Right forelimb (tissue), 1 donor: ENCODE measurements at regions not wholly inside any gene's neighbourhood (a gene's known extent, or its start where the extent isn't known, plus 50 kb on each side); places are given as distances from the start of the nearest gene placed in this dataset.

Experiments used
- DNase-seq: peaks from one replicate; pipeline ENCODE4 v3.0.0-alpha.2; 2018

DNA sequence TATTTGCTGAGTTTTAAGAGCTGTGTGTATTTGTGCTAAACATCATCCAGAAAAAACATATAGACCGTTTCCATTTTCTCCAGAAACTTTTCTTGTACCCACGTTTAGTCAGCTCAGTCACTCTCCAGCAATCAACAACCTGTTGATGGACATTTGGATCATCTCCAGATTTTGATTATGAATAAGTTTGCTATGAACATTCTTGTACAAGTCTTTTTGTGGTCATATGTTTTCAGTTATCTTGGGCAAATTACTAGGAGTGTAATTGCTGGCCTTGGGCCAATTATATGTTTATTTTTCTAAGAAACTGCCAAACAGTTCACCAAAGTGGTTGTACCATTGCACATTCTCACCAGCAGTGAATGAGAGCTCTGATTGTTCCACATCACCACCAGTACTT lies 221.8 kb downstream of the CENPF start:
- no peak for DNase-seq

DNA sequence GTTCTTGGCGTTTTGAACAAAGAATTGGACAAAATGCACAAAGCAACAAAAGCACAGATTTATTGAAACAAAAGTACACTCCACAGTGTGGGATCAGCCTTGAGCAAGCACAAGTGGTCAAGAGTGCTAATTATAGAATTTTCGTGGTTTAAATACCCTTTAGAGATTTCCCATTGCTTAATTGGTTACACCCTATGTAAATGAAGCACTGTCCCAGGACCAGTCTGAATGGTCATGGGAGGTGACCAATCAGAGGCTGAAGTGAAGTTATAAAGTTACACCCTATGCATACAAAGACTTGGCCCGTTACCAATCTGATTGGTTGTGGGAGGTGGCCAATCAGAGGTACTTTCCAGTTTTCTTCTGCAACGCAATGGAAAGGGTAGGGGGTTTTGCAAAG lies 223.6 kb downstream of the CENPF start:
- no peak for DNase-seq

DNA sequence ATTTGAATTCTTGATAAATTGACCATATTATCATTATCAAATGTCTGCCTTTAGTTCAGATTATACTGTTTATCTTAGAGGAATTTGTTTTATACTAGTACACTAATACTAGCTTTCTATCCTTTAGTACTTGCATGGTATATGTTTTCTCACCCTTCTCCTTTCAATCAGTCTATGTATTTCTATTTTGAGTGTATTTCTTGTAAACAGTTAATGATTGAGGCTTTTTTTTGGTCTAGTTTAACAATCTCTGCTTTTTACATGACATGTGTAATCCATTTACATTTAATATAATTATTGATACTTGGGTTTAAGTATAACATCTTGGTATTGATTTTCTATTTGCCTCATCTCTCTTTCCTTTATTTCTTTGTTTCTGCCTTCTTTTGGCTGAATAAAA lies 224.9 kb downstream of the CENPF start:
- DNase-seq, result no peak

DNA sequence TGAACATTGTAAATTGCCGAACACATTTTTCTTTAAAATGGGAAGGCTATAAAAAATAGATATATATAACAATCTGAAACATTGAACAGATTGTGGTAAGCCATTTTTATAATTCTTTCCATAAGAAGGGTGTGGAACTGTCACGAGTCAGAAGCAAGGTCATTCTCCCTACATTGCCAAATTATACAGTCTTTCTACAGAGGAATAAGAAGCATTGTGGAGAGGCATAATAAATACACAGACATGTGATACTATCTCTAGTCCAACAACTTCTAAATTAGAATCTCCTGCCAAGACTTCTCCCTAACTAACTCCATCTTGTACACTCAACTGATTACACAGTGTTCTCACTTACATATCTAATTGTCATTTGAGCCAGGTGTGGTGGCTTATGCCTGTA lies 227.9 kb downstream of the CENPF start:
- DNase-seq, result no peak

DNA sequence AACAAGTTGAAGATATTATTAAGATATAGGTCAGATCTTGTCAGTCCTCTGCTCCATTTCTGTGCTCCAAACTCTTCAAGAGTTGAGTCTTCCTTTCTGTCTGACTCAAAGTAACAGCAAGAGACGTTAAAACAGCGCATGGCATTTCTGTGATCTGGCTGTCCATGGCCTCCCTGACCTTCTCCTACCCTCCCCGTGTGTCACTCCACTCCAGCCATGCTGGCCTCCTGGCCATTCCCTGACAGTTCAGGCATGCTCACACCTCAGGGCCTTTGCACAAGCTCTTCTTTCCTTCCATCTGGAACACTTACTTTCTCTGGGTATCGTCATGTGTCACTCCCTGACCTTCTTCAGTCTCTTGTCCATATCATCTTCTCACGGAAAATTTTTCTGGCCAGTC lies 229.0 kb downstream of the CENPF start:
- DNase-seq, result no peak

DNA sequence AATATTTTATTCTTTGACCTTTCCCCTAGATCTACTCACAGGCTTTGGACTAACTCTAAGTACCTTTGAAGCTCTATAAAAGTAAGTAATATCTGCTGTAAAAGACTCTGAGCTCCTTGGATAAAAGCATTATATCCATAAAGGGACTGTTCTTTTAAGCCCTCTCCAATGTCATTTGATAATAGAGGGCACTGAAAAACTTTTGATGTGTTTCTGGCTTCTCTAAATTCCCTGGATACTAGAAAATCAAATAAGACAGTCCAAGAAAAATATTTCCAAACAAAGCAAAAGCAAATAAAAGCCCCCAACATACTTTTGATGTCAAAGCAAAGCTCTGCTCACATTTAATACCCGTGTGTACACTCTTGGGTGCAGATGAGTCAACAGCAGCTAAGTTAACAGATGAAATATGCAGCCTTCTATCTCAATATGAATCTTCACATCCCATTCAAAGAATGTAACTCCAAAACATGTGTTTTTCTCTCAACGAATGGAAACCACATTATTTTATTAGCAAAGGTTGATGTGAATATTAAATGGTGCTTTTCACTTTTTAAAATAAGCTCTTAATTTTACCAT lies 230.3 kb downstream of the CENPF start:
- DNase-seq, result no peak

DNA sequence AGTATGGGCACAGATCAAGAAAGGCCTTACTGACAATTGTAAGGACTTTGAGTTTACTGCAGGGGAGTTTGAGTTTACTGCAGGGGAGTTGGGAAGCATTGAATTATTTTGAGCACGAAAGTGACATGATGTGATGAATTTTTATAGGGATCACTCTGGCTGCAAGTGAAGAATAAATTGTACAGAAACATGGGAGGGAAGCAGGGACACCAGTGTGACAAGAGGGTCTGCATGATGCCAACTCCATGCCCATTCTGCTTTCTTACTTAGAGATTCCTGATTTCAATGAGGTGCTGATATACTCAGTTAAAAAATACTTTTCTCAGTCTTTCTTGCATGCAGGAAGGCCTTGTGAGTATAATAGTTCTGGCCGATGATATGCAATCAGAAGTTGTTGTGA lies 234.4 kb downstream of the CENPF start:
- no peak for DNase-seq

DNA sequence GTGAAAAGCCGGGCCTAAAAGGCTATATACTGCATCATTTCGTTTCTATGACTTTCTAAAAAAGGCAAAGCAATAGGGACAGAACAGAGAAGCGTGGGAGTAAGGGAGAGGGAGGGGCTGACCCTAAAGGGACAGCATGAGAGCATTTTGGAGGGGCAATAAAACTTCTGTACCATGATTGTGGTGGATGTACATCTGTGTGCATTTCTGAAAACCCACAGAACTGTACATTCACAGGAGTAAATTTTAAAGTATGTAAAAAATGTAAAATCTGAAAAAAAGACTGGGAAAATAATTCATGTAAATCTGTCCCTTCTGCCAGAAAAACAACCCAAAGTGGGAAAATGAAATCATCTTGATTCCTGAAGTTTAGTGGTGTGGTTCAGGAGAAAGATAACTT lies 235.4 kb downstream of the CENPF start:
- no peak for DNase-seq

DNA sequence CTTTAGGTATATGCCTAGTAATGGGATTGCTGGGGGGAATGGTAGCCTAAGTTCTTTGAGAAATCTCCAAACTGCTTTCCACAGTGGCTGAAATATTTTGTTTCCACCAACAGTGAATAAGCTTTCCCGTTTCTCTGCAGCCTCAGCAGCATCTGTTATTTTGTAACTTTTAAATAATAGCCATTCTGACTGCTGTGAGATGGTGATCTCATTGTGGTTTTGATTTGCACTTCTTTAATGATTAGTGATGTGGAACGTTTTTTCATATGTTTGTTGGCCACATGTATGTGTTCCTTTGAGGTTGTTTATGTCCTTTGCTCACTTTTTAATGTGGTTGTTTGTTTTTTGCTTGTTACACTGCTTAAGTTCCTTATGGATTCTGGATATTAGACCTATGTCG lies 237.4 kb downstream of the CENPF start:
- DNase-seq, result no peak

DNA sequence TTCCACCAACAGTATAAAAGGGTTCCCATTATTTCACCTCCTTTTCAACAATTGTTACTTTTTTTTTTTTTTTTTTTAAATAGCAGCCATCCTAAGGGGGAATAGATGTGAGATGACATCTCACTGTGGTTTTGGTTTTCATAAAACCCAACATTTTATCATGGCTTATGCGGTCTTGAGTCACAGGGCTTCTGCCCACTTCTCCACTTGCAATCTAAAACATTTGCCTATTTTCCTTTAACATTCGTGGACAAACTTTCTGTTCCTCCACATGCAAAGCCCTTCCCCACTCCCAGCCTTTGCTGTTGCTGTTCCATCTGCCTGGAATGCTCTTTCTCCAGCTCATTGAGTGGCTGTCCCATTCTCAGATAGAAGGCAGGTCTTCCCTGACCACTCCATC lies 239.7 kb upstream of the KCNK2 start:
- DNase-seq, result no peak

DNA sequence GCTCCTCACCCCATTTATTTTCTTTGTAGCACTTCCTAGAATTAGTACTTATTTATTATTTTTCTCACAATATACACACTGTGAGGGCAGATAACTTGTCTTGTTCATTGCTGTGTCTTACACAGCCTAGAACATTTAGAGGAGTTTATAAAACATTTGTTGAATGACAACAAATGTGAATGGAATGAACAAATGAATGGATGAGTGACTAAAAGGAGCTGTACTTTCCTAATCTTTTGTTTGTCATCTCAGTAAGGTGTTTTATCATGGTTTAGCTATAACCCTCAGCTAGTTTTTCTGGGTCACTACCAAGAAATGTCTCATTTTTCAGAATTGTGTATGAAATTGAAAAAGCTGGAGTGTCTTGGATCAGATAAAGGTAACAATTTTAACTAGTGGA lies 239.3 kb upstream of the KCNK2 start:
- DNase-seq, result no peak

DNA sequence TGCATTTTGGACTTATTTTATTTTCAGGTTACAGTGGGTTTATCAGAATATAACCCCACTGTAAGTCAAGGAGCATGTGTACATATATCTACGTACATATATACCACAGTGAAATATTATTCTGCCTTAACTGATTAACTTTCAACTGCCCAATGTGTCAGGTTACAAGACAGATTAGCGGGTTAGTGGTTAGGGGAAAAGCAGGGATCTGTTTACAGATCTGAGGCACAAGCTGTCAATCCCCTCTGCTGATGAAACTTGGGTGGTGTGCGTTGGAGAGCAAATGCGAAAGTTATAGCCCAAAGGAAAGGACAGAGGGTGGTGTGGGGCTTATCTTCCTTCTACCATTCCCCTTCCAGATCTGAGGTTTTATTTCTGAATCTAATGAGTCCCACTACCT lies 238.2 kb upstream of the KCNK2 start:
- no peak for DNase-seq

DNA sequence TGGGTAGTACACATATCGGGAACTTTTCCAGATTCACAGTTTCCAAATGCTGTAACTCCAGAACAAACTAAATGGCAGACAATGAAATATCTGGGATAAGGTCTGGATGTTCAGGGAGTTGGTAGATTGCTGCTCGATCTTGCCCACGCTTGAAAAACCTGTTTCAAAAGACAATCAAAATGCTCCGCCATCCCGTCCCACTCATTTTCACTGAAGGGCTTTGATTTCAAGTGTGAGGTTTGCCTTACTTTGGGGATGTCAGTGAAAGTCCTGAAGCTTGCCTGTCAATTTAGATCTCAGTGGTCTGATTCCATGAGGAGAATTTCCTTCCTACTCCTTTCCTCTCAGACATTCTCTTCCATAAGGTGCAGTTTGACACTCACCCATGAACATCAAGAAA lies 236.3 kb upstream of the KCNK2 start:
- no peak for DNase-seq

DNA sequence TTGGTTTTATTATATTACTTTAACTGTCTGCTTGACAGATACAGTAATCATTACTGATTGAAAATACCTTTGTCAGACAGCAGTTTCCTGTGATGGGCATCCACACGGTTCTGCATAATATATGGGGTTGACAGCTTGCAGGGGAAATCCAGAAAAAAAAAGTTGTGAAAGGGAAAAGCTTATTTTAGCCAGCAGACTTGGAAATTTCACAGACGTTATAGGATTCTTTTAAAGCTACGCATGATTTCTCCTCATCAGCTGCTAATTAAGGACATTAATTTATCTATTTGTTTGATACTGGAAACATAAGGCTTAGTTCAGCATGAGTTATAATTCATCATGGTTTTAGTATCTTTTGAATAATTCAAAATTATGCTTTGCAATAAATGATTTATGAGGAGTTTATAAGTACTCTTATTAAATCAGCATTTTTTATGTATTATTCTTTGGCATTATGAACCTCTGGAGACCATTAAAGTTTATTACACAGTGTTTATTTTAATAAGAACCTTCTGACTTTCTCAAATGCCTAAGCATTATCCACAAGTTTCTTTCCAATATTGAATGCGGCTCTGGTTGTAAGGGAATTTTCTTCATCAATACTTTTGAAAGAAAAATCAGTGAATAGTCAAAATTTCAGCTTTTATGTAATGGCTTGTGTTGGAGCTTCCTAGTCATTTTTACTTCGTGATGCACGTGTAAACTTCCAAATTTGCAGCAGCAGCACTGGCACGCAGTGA lies 235.3 kb upstream of the KCNK2 start:
- DNase-seq, result no peak

DNA sequence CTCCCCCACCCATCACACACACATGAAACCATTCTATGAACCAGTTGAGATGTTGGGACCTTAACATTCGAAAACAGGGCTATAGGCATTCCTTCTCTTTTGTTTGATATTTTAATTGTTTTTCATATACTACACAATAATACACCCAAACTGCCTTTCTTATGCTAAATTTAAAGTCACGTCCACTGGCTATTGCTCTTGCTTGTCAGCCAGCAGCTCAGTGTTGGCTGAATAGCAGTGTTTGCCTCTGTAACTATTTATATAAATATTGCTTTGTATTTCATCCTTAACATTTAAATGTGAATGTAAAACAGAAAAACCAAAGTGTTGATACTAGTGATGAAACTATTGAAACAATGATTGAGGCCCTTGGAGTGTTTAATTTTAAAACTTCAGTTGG lies 234.4 kb upstream of the KCNK2 start:
- DNase-seq, result no peak

DNA sequence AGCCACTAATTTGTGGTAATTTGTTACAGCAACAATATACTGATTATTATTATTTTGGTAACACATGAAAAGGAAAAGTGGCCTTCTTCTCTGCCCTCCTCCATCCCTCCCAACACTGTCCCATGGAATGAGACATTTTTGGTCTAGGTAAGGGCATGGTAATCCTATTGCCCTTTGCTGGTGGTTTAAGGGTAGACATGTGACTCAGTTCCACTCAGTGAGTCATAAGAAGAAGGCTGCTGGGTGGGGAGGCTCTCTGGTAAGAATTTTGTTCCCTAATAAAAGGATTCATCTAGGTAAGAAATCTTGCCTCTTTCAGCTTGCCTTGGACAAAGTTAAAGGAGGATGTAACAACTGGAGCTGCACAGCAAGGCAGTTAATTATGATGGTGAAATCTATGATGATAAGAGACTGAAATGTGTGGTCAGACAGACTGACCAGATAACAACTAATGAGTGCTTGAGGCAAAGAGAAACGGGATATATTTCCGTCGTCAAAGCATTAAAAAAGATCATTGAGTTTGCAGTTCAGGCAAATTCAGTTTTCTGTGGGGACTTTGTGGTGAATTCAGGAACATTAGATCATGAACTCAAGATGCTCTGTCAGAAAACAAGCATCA lies 232.0 kb upstream of the KCNK2 start:
- DNase-seq, result no peak

DNA sequence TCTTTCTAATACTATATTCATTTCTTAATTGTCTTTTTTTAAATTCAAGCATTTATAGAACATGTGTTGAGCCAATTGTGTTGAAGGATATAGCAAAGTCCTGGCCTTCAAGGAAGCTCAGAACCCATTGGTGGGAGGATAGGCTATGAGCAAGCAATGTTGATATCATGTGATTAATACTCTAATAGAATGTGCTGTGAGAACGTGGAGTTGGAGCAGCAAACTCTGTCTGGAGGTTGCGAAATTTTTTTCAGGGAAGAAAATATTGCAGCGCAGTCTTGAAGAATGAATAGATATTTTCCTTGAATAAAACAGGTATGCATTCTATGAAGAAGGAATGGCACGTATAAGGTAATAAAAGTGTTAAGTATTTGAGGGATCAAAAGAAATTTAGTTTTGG lies 229.2 kb upstream of the KCNK2 start:
- no peak for DNase-seq

DNA sequence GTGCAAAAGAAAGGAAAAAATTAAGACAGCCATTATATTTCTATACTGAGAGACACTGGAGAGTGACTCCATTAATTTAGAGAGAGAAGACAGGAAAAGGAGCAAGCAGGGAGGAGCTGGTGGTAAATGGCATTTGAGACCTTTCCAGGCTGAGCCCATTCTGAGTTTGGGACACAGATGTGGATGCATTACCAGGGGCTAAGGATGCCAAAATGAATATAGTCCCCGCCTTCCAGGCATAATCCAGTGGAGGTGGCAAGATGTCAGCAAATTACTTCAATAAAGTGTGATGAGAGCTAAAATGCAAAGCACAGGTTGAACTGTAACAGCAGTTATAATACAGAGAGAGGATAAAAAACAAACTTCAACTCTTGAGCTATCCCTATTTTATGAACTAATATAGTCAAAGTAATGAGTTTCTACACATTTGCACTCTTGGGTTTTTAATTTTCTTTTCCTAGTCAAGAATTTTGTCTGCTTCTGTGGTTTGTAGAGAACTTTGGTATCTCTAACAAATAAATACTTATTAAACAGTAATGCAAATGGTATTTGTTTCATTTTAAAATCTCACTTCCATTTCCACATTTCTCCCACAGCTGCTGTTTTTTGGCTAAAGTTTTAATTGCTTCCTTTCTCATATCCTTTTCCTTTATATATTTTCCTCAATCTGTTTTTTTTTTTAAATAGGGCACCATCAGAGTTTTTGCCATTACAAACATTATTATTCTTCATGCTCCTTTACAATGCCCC lies 228.2 kb upstream of the KCNK2 start:
- no peak for DNase-seq

DNA sequence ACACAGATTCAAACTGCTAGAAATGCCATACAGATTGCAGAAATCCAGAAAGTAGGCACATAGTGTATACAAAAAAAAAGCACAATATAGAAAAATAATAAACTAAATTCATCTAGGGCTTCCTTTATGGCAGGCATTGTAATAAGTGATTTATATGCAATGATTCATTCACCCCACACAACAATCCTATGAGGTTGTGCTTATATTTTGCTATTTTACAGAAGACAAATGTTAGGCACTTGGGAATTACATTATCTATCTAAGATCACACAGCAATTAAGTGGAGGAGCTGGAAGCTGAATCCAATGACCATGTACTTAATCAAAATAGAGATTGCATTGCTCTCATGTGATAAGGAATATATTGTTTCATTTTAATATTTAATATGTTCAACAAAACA lies 225.7 kb upstream of the KCNK2 start:
- no peak for DNase-seq

DNA sequence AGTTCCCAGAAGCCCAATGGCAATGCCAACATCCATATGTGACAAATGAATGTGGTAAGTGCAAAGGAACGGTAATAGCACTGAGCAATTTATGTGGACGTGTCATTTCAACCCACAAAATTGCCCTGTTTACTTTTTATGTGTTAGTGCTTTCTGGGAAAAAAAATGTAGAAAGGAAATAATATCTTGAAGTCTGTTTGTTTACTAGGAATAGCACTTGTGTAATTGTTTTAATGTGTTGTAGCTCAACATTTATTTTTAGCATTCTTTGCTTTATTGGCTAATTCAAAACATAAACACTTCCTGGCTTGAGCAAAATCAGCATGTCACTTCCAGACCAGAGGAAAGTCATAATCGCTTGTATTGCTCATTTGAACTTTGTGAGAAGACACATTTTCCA lies 224.8 kb upstream of the KCNK2 start:
- DNase-seq, result no peak

DNA sequence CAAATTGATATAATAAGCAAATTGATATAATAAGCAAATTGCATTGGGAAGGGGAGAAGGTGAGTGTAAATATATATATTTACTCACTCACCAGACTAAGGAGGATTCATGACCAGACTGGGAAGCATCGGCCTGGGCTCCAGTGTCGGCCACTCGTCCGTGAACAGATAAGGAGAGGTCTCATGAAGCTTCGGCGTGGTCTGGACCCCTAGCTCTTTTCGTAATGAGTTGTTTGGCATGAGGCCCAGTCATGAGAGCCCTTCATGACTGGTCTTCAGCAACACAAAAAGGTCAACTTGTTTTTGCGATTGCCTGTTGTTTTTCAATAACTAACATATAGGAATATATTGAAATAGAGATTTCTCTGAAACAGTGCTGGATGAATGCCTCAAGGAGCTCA lies 222.9 kb upstream of the KCNK2 start:
- no peak for DNase-seq

DNA sequence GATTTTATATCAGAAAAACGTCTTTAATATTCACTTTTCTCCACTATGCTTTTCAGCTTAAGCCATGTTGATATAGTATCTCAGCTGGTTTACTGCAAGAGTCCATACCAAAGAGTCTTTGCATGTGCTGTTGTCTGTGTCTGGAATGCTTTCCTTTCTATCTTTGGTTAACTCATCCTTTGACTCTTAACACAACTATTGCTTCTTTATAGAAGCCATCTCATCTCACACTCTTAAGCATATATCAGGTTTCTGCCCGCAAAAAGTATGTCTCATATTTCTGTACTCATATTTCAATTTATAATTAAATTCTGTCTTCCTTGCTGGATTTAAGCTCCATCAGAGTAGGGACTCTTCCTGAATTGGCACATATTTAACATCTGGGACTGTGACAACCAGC lies 220.9 kb upstream of the KCNK2 start:
- no peak for DNase-seq

DNA sequence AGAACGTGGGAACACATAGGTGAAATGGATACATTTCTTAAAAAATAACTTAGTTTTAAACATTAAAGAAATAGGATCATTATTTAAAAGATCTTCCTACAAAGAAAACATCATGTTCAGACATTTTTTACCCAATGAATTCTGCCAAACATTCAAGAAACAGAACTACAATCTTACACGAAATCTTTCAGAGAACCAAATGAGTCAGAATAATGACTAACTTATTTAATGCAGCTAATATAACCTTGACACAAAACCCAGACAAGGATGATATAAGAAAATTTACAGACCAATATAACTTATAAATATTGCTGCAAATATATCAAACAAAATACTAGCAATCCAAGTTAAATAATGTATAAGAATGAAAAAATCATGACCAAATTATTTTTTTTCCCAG lies 220.1 kb upstream of the KCNK2 start:
- DNase-seq, result no peak
